Right lobe of liver (tissue), 6 donors: ENCODE measurements at regions not wholly inside any gene's neighbourhood (a gene's known extent, or its start where the extent isn't known, plus 50 kb on each side); places are given as distances from the start of the nearest gene placed in this dataset.
A peak's percentile ranks its signal among the peaks of the same experiment; 100 is the strongest.
"Not testable (repeated sequence)": the region's sequence is repeated elsewhere in the genome, so short reads cannot be mapped to it uniquely, and the experiment has no call there.

ENCODE experiments used
- ATAC-seq, 4 donors: fragments of 200-7000 bp; cut with Tn5 transposase; one replicate each; pipeline ENCODE4 v1.9.1; 2020; ENCODE audit warnings: mild to moderate bottlenecking in 4 of 4, moderate library complexity in 4 of 4
- DNase-seq, 3 donors: peaks; one replicate each; pipeline ENCODE4 v3.0.0-alpha.2; 2020
- H3K27ac ChIP-seq, 3 donors: fragments of 200-600 bp; one replicate each; pipeline ENCODE4 v1.8.0; 2022
- H3K27me3 ChIP-seq, 2 donors: fragments of 200-600 bp; one replicate each; pipeline ENCODE4 v1.8.0; 2022
- H3K36me3 ChIP-seq, 4 donors: fragments of 200-600 bp; sonication (generic) in 1 of 4; one replicate each; pipeline versions ENCODE4 v1.5.1 to v1.8.0; 2017 to 2022; ENCODE audit warnings: control low read depth in 1 of 4
- H3K4me1 ChIP-seq, 4 donors: fragments of 200-600 bp; sonication (generic) in 1 of 4; one replicate each; pipeline versions ENCODE4 v1.5.1 to v1.8.0; 2017 to 2022; ENCODE audit warnings: control low read depth in 1 of 4
- H3K4me3 ChIP-seq, 3 donors: fragments of 200-600 bp; one replicate each; pipeline ENCODE4 v1.8.0; 2022
- H3K9me3 ChIP-seq, 4 donors: fragments of 200-600 bp; sonication (generic) in 1 of 4; one replicate each; pipeline versions ENCODE4 v1.5.1 to v1.8.0; 2017 to 2022; ENCODE audit warnings: control low read depth in 1 of 4
- CTCF ChIP-seq, 4 donors: fragments of 200-600 bp in 3 of 4; fragments of 450-650 bp in 1 of 4; IDR thresholded peaks; one replicate each; pipeline versions ENCODE4 v1.5.1 to v1.8.0; 2016 to 2022; ENCODE audit warnings: antibody characterized with exemption in 4 of 4, mild to moderate bottlenecking in 2 of 4
- POLR2A ChIP-seq: fragments of 450-650 bp; IDR thresholded peaks from one replicate; pipeline ENCODE4 v1.6.1; 2017; ENCODE audit warnings: antibody characterized with exemption, mild to moderate bottlenecking
- WGBS: methylation state at CpG from one replicate; pipeline ENCODE4 v1.1.6; 2018; ENCODE audit warnings: low coverage, low lambda C conversion rate; ENCODE audit not compliant: insufficient coverage; ENCODE audit errors: missing lambda C conversion rate; 5-methylcytosine and 5-hydroxymethylcytosine counted together
- intact Hi-C, 2 donors: fragments of 100-400 bp; cut with DNase I; formaldehyde crosslinking; loops; one replicate each; pipeline versions ENCODE4 v1.11.2 to v1.14.1; 2022
- donor health status: DM: no; HTN: yes; CAD: no.
- donor health status: DM: no; HTN: no; CAD: no.
- donor health status: DM: no; HTN: no; CAD: no.
- donor health status: DM: no; HTN: yes; CAD: no.
- donor health status: DM: no; HTN: yes; CAD: no.

DNA sequence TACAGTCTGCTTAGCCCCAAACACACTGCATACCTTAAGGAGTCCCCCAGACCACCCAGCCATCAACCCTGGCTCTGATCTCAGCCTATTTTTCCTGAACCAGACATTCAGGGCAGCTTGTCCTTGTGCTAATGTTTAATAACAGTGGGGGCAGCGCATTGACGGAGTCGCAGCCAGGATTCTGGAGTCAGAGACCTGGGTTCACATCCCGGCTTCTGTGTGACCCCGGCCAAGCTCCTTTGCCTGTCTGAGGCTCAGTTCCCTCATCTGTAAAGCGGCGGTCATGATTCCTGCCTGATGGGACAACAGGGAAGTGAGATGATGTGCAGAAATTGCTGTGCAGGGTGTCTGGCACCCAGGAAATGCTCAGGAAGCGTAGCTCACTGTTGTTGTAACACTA, 63.1 kb downstream of the MATN1 start:
- no peaks in the 10 kb centered on the region for H3K36me3 ChIP-seq
- H3K9me3 ChIP-seq = no peaks in the 10 kb centered on the region
- intact Hi-C loops = no loop called here
- no peaks in the 10 kb centered on the region for H3K27me3 ChIP-seq
- WGBS = 52% methylated on average over 6 of the region's 8 CpGs
- TF ChIP-seq CTCF (IDR thresholded peaks at IDR 0.05) = no peak
- TF ChIP-seq POLR2A = no peak
- DNase-seq (peak in 2 of 3 donors; percentile 7 to 21), ATAC-seq (no peak)
- no peak overlapping the region for H3K4me3 ChIP-seq
- H3K27ac ChIP-seq = no peak overlapping the region
- peaks cover 0 to 24% (median 3%) of the 10 kb centered on the region in 4 donors for H3K4me1 ChIP-seq

GRCh38 chr1:30659702-30660101, 63.7 kb downstream of the MATN1 start:
- peaks cover 0 to 22% (median 3%) of the 10 kb centered on the region in 4 donors for H3K4me1 ChIP-seq
- no peaks in the 10 kb centered on the region for H3K36me3 ChIP-seq
- DNase-seq (no peak), ATAC-seq (no peak)
- intact Hi-C loops = no loop called here
- WGBS = 70% methylated on average over 8 of the region's 8 CpGs
- TF ChIP-seq POLR2A (no peak), CTCF (IDR thresholded peaks at IDR 0.05) (no peak)
- H3K9me3 ChIP-seq = no peaks in the 10 kb centered on the region
- no peaks in the 10 kb centered on the region for H3K27me3 ChIP-seq
- H3K4me3 ChIP-seq = no peak overlapping the region
- no peak overlapping the region for H3K27ac ChIP-seq

GRCh38 chr1:30658375-30658774, 65.0 kb downstream of the MATN1 start:
- 66% methylated on average over 3 of the region's 4 CpGs for WGBS
- H3K27ac ChIP-seq, H3K9me3 ChIP-seq, H3K27me3 ChIP-seq, H3K36me3 ChIP-seq, intact Hi-C loops, H3K4me3 ChIP-seq, ATAC-seq: not testable (repeated sequence)
- H3K4me1 ChIP-seq = peaks cover 0 to 14% (median 2%) of the 10 kb centered on the region in 4 donors
- DNase-seq = peak in 1 of 3 donors; percentile 7

DNA sequence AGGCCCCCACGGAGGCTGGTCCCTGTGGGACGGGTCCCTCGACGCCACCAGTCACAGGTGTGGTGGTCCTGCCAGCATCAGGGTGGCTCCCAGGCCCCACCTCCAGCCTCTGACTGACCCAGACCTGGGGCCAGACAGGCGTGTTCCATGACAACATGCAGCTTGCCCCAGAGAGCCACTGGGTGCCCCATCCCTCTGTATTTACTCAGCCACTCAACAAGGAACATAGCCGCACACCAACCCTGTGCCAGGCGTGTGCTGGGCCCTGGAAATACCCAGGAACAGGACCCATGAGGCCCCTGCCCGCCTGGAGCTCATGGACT, 65.4 kb downstream of the MATN1 start:
- Histone ChIP-seq H3K27me3 (no peaks in the 10 kb centered on the region), H3K27ac (no peak overlapping the region), H3K4me3 (no peak overlapping the region), H3K4me1 (peaks cover 0 to 10% (median under 1%) of the 10 kb centered on the region in 4 donors), H3K36me3 (no peaks in the 10 kb centered on the region), H3K9me3 (no peaks in the 10 kb centered on the region)
- ATAC-seq (no peak), DNase-seq (no peak)
- no peak for TF ChIP-seq CTCF (IDR thresholded peaks at IDR 0.05)
- TF ChIP-seq POLR2A = no peak
- 81% methylated on average over 3 of the region's 8 CpGs for WGBS
- intact Hi-C loops = no loop called here

GRCh38 chr1:30657131-30658013, 66.0 kb downstream of the MATN1 start:
- intact Hi-C loops = no loop called here
- no peak overlapping the region for H3K27ac ChIP-seq
- no peak for TF ChIP-seq POLR2A
- TF ChIP-seq CTCF (IDR thresholded peaks at IDR 0.05) = no peak
- no peak overlapping the region for H3K4me3 ChIP-seq
- peak in 1 of 3 donors; percentile 46 for DNase-seq
- H3K27me3 ChIP-seq = no peaks in the 10 kb centered on the region
- peaks cover 0 to 4% (median 0%) of the 10 kb centered on the region in 4 donors for H3K4me1 ChIP-seq
- H3K9me3 ChIP-seq = no peaks in the 10 kb centered on the region
- H3K36me3 ChIP-seq = no peaks in the 10 kb centered on the region
- ATAC-seq = no peak
- 10% methylated on average over 2 of the region's 22 CpGs for WGBS
